ENCODE measurements at regions not wholly inside any gene's neighbourhood (a gene's known extent, or its start where the extent isn't known, plus 50 kb on each side); places are given as distances from the start of the nearest gene placed in this dataset.

- Histone ChIP-seq H3K14ac (ENCODE audit: insufficient read depth, low read length) (no peak overlapping the region), H2BK120ac (ENCODE audit: low read depth, low read length, poor library complexity, severe bottlenecking) (no peak overlapping the region), H3K56ac (ENCODE audit: insufficient read length, low read depth, low read length) (no peak overlapping the region), H3K4ac (ENCODE audit: low read depth, low read length) (no peak overlapping the region), H3K4me1 (ENCODE audit: insufficient read depth, low read length) (no peaks in the 10 kb centered on the region), H2BK5ac (ENCODE audit: insufficient read length, low read length) (no peak overlapping the region), H2BK15ac (ENCODE audit: low read depth, low read length) (no peak overlapping the region), H2BK20ac (ENCODE audit: low read depth, low read length, poor library complexity, severe bottlenecking) (no peak overlapping the region), H3K79me2 (ENCODE audit: insufficient read depth, low read length) (no peaks in the 10 kb centered on the region), H3K18ac (ENCODE audit: insufficient read length, low read depth, low read length) (no peak overlapping the region), H3K4me2 (ENCODE audit: insufficient read depth, insufficient read length, low read length) (no peak overlapping the region), H4K20me1 (ENCODE audit: control insufficient read depth, insufficient read depth, insufficient read length) (no peaks in the 10 kb centered on the region), H3K27ac (ENCODE audit: insufficient read length, low read depth, low read length) (no peak overlapping the region), H2AK5ac (ENCODE audit: insufficient read length, low read length) (no peak overlapping the region), H3K9ac (ENCODE audit: extremely low read depth, insufficient read length, low read length) (no peak overlapping the region), H3K27me3 (ENCODE audit: insufficient read depth, low read length) (no peaks in the 10 kb centered on the region), H2BK12ac (ENCODE audit: insufficient read length, low read depth, low read length) (no peak overlapping the region), H3K23me2 (ENCODE audit: insufficient read length, low read depth, low read length, poor library complexity, severe bottlenecking) (no peaks in the 10 kb centered on the region), H3K9me3 (ENCODE audit: control insufficient read depth, low read depth, low read length) (no peaks in the 10 kb centered on the region), H3K23ac (ENCODE audit: insufficient read length, low read depth, low read length) (no peak overlapping the region), H4K91ac (ENCODE audit: insufficient read length, low read depth, low read length) (no peak overlapping the region), H3T11ph (ENCODE audit: low read length) (no peak overlapping the region), H4K8ac (replicated peaks; ENCODE audit: insufficient read length, low read depth, low read length) (no peak overlapping the region), H2AFZ (ENCODE audit: low read length) (no peak overlapping the region), H3K79me1 (ENCODE audit: insufficient read depth, low read depth, low read length, poor library complexity, severe bottlenecking) (no peaks in the 10 kb centered on the region), H4K5ac (ENCODE audit: insufficient read length, low read depth, low read length) (no peak overlapping the region)
- Mint-ChIP-seq H3K27me3 (ENCODE audit: low read depth) (no peaks in the 10 kb centered on the region), H3K27ac (no peak overlapping the region), H3K36me3 (ENCODE audit: insufficient read depth in 1 of 3, low read depth in 3 of 3) (no peaks in the 10 kb centered on the region), H3K4me1 (no peaks in the 10 kb centered on the region), H3K4me3 (no peak overlapping the region), H3K9me3 (no peaks in the 10 kb centered on the region)
- DNase-seq, result no peak
- no CpG with 5 or more reads among the region's 2 CpGs for WGBS (ENCODE audit: extremely low coverage, insufficient read length, low lambda C conversion rate)
- TF ChIP-seq, protein P1, sequence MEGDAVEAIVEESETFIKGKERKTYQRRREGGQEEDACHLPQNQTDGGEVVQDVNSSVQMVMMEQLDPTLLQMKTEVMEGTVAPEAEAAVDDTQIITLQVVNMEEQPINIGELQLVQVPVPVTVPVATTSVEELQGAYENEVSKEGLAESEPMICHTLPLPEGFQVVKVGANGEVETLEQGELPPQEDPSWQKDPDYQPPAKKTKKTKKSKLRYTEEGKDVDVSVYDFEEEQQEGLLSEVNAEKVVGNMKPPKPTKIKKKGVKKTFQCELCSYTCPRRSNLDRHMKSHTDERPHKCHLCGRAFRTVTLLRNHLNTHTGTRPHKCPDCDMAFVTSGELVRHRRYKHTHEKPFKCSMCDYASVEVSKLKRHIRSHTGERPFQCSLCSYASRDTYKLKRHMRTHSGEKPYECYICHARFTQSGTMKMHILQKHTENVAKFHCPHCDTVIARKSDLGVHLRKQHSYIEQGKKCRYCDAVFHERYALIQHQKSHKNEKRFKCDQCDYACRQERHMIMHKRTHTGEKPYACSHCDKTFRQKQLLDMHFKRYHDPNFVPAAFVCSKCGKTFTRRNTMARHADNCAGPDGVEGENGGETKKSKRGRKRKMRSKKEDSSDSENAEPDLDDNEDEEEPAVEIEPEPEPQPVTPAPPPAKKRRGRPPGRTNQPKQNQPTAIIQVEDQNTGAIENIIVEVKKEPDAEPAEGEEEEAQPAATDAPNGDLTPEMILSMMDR (conservative IDR thresholded peaks at IDR 0.05), result no peak
Observed at GRCh38 chr10:108411206-108411605, 1246.7 kb upstream of the SORCS1 start.

Measured in H9 (cell line).